ENCODE measurements at regions not wholly inside any gene's neighbourhood (a gene's known extent, or its start where the extent isn't known, plus 50 kb on each side); places are given as distances from the start of the nearest gene placed in this dataset.

DNA sequence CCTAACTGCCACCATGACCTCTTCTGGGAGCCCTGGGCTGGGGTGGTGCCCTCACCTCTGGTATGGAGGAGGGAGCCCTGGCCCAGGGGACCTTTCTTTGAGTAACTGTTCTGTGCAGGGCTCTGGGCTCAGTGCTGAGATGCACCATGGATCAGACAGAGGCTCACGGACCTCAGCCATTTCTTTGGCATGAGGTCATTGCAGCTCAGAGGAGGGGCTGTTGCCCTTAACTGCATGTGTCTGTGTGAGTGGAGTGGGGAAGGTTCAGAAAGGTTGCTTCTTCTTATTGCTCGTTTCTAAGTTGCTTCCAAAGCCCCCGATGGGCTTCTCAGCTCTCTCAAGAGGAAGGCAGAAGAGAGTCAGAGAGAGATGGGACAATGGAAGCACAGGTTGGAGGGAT, 233.9 kb downstream of the RPS24 start (continued):
- no peak for TF ChIP-seq NRF1 (IDR thresholded peaks at IDR 0.05; ENCODE audit: low read depth, low read length)
- no peak; the same call in 1 of the 2 replicates for TF ChIP-seq JUND (IDR thresholded peaks at IDR 0.05)
- TF ChIP-seq MEF2A (IDR thresholded peaks at IDR 0.05; ENCODE audit: borderline replicate concordance, low read depth): no peak
- TF ChIP-seq EP300 (IDR thresholded peaks at IDR 0.05; ENCODE audit: borderline replicate concordance in 1 of 2, low read depth in 1 of 2, low read length in 1 of 2): no peak
- TF ChIP-seq EZH2phosphoT487 (IDR thresholded peaks at IDR 0.05; ENCODE audit: borderline replicate concordance, low read depth): no peak
- TF ChIP-seq SIN3A (IDR thresholded peaks at IDR 0.05; ENCODE audit: borderline replicate concordance, low read depth, low read length): no peak
- no peak for TF ChIP-seq CHD2 (IDR thresholded peaks at IDR 0.05; ENCODE audit: low read length, partially characterized antibody)
- TF ChIP-seq POLR2AphosphoS5 (IDR thresholded peaks at IDR 0.05; ENCODE audit: low read depth, low read length): no peak

DNA sequence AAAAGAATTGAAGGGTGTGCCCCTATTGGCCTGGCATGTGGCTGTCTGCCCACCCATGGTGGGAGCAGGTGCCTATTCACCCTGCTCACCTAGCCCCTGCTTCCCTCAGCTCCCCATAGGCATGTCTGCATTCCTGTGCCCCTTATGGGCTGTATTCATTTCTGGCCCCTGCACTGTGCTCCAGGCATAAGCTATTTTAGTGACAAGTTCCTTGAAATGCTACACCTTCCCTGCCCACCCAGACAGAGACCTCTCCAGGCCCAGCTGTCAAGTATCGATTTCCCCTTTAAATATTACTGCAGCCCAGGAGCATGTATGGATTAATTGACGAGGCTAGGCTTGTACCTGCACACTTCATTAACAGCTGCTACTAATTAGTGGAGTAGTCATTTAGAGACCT, 235.4 kb downstream of the RPS24 start:
- H3K9me3 ChIP-seq: no peaks in the 10 kb centered on the region
- H3K4me2 ChIP-seq: no peak overlapping the region
- H3K27ac ChIP-seq (ENCODE audit: low read depth in 2 of 2, low read length in 1 of 2): no peak overlapping the region
- H3F3A ChIP-seq (replicated peaks; ENCODE audit: insufficient read depth): peaks cover 5% of the 10 kb centered on the region
- peaks cover 6 to 22% of the 10 kb centered on the region in 2 experiments; a peak in 2 of 4 replicates for H3K4me1 ChIP-seq (ENCODE audit: control insufficient read depth in 1 of 2, insufficient read depth in 2 of 2, low read depth in 1 of 2, low read length in 1 of 2)
- ChIA-PET CTCF (interaction anchor here (0.6 to 2.2 kb wide), 3 partner anchors 9 to 37 kb away, joined by 3 to 8 read pairs (median 3); no protein-coding TSS in a partner anchor), POLR2A (no interaction called here)
- 81% methylated on average over 2 of the region's 2 CpGs for WGBS (ENCODE audit: low lambda C conversion rate)
- H3K9me2 ChIP-seq: no peaks in the 10 kb centered on the region
- no peak overlapping the region for H3K4me3 ChIP-seq (ENCODE audit: low read depth in 2 of 2, low read length in 1 of 2)
- DNase-seq: no peak
- H3K9ac ChIP-seq: no peak overlapping the region
- H3K27me3 ChIP-seq (ENCODE audit: insufficient read depth): no peaks in the 10 kb centered on the region
- no peaks in the 10 kb centered on the region for H3K36me3 ChIP-seq (replicated peaks in 1 of 2; ENCODE audit: control insufficient read depth in 1 of 2, insufficient read depth in 2 of 2, low read length in 1 of 2)
- H2AFZ ChIP-seq (ENCODE audit: low read depth): no peak overlapping the region
- no peaks in the 10 kb centered on the region for H3K79me2 ChIP-seq (ENCODE audit: insufficient read depth)
- no peaks in the 10 kb centered on the region for H4K20me1 ChIP-seq (ENCODE audit: insufficient read depth)
- TF ChIP-seq FOXJ3 (CRISPR knock-in tag; IDR thresholded peaks at IDR 0.05) (no peak), TAF1 (IDR thresholded peaks at IDR 0.05; ENCODE audit: borderline replicate concordance, low read depth, low read length) (no peak)
- TF ChIP-seq, protein P1, sequence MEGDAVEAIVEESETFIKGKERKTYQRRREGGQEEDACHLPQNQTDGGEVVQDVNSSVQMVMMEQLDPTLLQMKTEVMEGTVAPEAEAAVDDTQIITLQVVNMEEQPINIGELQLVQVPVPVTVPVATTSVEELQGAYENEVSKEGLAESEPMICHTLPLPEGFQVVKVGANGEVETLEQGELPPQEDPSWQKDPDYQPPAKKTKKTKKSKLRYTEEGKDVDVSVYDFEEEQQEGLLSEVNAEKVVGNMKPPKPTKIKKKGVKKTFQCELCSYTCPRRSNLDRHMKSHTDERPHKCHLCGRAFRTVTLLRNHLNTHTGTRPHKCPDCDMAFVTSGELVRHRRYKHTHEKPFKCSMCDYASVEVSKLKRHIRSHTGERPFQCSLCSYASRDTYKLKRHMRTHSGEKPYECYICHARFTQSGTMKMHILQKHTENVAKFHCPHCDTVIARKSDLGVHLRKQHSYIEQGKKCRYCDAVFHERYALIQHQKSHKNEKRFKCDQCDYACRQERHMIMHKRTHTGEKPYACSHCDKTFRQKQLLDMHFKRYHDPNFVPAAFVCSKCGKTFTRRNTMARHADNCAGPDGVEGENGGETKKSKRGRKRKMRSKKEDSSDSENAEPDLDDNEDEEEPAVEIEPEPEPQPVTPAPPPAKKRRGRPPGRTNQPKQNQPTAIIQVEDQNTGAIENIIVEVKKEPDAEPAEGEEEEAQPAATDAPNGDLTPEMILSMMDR (IDR thresholded peaks at IDR 0.05): no peak

DNA sequence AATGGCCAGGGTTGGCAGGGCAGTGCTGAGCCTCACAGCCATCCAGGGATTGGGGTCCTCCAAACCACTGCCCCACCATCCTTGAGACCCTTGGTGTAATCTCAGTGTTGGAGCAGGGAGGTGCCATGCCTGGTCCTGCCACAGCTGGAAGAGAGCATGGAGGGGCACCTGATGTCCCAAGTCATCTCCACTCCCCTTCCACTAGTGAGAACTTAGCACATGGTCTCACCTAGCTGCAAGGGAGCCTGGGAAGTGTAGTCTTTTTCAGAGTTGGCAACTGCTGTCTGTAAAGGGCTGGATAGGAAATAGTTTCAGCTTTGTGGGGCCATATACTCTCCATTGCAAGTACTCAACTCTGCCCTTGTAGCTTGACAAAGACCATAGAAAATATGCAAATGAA, 238.7 kb downstream of the RPS24 start:
- no peaks in the 10 kb centered on the region for H3K9me2 ChIP-seq
- no peaks in the 10 kb centered on the region for H3K36me3 ChIP-seq (replicated peaks in 1 of 2; ENCODE audit: control insufficient read depth in 1 of 2, insufficient read depth in 2 of 2, low read length in 1 of 2)
- no peak overlapping the region for H3K27ac ChIP-seq (ENCODE audit: low read depth in 2 of 2, low read length in 1 of 2)
- H3K27me3 ChIP-seq (ENCODE audit: insufficient read depth): no peaks in the 10 kb centered on the region
- CTCF ChIA-PET: no interaction called here
- DNase-seq: no peak
- no peak overlapping the region for H3K4me2 ChIP-seq
- H3K79me2 ChIP-seq (ENCODE audit: insufficient read depth): no peaks in the 10 kb centered on the region
- H2AFZ ChIP-seq (ENCODE audit: low read depth): no peak overlapping the region
- H3K9me3 ChIP-seq: no peaks in the 10 kb centered on the region
- peaks cover 2 to 16% of the 10 kb centered on the region in 2 experiments; a peak in 2 of 4 replicates for H3K4me1 ChIP-seq (ENCODE audit: control insufficient read depth in 1 of 2, insufficient read depth in 2 of 2, low read depth in 1 of 2, low read length in 1 of 2)
- H3K4me3 ChIP-seq (ENCODE audit: low read depth in 2 of 2, low read length in 1 of 2): no peak overlapping the region; a peak in 1 of 4 replicates
- H3K9ac ChIP-seq: no peak overlapping the region
- no peaks in the 10 kb centered on the region for H4K20me1 ChIP-seq (ENCODE audit: insufficient read depth)
- no peak for TF ChIP-seq CHD2 (IDR thresholded peaks at IDR 0.05; ENCODE audit: low read length, partially characterized antibody)
- TF ChIP-seq, protein P2, sequence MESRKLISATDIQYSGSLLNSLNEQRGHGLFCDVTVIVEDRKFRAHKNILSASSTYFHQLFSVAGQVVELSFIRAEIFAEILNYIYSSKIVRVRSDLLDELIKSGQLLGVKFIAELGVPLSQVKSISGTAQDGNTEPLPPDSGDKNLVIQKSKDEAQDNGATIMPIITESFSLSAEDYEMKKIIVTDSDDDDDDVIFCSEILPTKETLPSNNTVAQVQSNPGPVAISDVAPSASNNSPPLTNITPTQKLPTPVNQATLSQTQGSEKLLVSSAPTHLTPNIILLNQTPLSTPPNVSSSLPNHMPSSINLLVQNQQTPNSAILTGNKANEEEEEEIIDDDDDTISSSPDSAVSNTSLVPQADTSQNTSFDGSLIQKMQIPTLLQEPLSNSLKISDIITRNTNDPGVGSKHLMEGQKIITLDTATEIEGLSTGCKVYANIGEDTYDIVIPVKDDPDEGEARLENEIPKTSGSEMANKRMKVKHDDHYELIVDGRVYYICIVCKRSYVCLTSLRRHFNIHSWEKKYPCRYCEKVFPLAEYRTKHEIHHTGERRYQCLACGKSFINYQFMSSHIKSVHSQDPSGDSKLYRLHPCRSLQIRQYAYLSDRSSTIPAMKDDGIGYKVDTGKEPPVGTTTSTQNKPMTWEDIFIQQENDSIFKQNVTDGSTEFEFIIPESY (IDR thresholded peaks at IDR 0.05; ENCODE audit: borderline replicate concordance, low read depth): no peak
- TF ChIP-seq FOXJ3 (CRISPR knock-in tag; IDR thresholded peaks at IDR 0.05): no peak
- no peak for TF ChIP-seq RAD21 (IDR thresholded peaks at IDR 0.05; ENCODE audit: low read length)
- no peak for TF ChIP-seq GABPA (IDR thresholded peaks at IDR 0.05; ENCODE audit: low read depth)
- no peak for TF ChIP-seq MEF2A (IDR thresholded peaks at IDR 0.05; ENCODE audit: borderline replicate concordance, low read depth)
- no peak for TF ChIP-seq SIN3A (IDR thresholded peaks at IDR 0.05; ENCODE audit: borderline replicate concordance, low read depth, low read length)
- TF ChIP-seq, protein P3, sequence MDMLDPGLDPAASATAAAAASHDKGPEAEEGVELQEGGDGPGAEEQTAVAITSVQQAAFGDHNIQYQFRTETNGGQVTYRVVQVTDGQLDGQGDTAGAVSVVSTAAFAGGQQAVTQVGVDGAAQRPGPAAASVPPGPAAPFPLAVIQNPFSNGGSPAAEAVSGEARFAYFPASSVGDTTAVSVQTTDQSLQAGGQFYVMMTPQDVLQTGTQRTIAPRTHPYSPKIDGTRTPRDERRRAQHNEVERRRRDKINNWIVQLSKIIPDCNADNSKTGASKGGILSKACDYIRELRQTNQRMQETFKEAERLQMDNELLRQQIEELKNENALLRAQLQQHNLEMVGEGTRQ (IDR thresholded peaks at IDR 0.05; ENCODE audit: borderline replicate concordance, low read depth, low read length): no peak
- TF ChIP-seq, protein P4, sequence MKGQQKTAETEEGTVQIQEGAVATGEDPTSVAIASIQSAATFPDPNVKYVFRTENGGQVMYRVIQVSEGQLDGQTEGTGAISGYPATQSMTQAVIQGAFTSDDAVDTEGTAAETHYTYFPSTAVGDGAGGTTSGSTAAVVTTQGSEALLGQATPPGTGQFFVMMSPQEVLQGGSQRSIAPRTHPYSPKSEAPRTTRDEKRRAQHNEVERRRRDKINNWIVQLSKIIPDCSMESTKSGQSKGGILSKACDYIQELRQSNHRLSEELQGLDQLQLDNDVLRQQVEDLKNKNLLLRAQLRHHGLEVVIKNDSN (IDR thresholded peaks at IDR 0.05; ENCODE audit: borderline replicate concordance, low read depth): no peak
- no peak for TF ChIP-seq EZH2phosphoT487 (IDR thresholded peaks at IDR 0.05; ENCODE audit: borderline replicate concordance, low read depth)
- no peak for TF ChIP-seq FOSL2 (IDR thresholded peaks at IDR 0.05; ENCODE audit: borderline replicate concordance, low read depth)
- no peak for TF ChIP-seq NRF1 (IDR thresholded peaks at IDR 0.05; ENCODE audit: low read depth, low read length)
- TF ChIP-seq, protein P5, sequence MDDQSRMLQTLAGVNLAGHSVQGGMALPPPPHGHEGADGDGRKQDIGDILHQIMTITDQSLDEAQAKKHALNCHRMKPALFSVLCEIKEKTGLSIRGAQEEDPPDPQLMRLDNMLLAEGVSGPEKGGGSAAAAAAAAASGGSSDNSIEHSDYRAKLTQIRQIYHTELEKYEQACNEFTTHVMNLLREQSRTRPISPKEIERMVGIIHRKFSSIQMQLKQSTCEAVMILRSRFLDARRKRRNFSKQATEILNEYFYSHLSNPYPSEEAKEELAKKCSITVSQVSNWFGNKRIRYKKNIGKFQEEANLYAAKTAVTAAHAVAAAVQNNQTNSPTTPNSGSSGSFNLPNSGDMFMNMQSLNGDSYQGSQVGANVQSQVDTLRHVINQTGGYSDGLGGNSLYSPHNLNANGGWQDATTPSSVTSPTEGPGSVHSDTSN (IDR thresholded peaks at IDR 0.05): no peak
- POLR2A ChIA-PET: no interaction called here
- H3F3A ChIP-seq (replicated peaks; ENCODE audit: insufficient read depth): no peaks in the 10 kb centered on the region
